HepG2 (cell line): ENCODE measurements at regions not wholly inside any gene's neighbourhood (a gene's known extent, or its start where the extent isn't known, plus 50 kb on each side); places are given as distances from the start of the nearest gene placed in this dataset.

Experiments
- ARNT ChIP-seq: fragments of 450-650 bp; IDR thresholded peaks from 2 replicates; pipeline ENCODE4 v1.6.1; 2017
- ASH2L ChIP-seq: fragments of 300-600, 200-600 bp; sonication (generic); IDR thresholded peaks from 2 replicates; pipeline ENCODE4 v1.7.0; 2017; ENCODE audit warnings: low read depth, mild to moderate bottlenecking, moderate library complexity, mixed read lengths, low read length; ENCODE audit not compliant: insufficient read length
- CTCF ChIP-seq: sonication (generic); formaldehyde crosslinking; IDR thresholded peaks from 2 replicates; pipeline ENCODE4 v1.5.0; 2020; ENCODE audit warnings: mild to moderate bottlenecking, missing genetic modification reagents, moderate library complexity
- FOXP1 ChIP-seq, 2 experiments: fragments of 450-650 bp in 1 of 2; IDR thresholded peaks; 2 replicates each; pipeline ENCODE4 v1.6.1; 2017 to 2018; ENCODE audit warnings: antibody characterized with exemption in 1 of 2
- JUN ChIP-seq: sonication (generic); formaldehyde crosslinking; IDR thresholded peaks from 2 replicates; pipeline ENCODE4 v1.4.0; 2020; ENCODE audit warnings: mild to moderate bottlenecking, missing genetic modification reagents
- NR2C2 ChIP-seq: sonication (generic); formaldehyde crosslinking; IDR thresholded peaks from 2 replicates; pipeline ENCODE4 v1.4.0; 2020; ENCODE audit warnings: missing genetic modification reagents, mild to moderate bottlenecking, moderate library complexity, borderline replicate concordance
- POLR2A ChIP-seq, 2 experiments: IDR thresholded peaks; 2 replicates each; pipeline ENCODE4 v1.6.1; 2011; ENCODE audit warnings: low read depth in 2 of 2, low read length in 2 of 2, mild to moderate bottlenecking in 1 of 2, moderate library complexity in 1 of 2; ENCODE audit not compliant: insufficient read depth in 1 of 2
- PRDM15 ChIP-seq: sonication (generic); formaldehyde crosslinking; IDR thresholded peaks from 2 replicates; pipeline ENCODE4 v1.4.0; 2020; ENCODE audit warnings: missing genetic modification reagents
- TCF12 ChIP-seq, 2 experiments: fragments of 450-650 bp in 1 of 2; sonication (generic) in 1 of 2; formaldehyde crosslinking in 1 of 2; IDR thresholded peaks; 2 replicates each; pipeline versions ENCODE4 v1.6.1 to v1.8.0; 2017 to 2022; ENCODE audit warnings: antibody characterized with exemption in 1 of 2, mild to moderate bottlenecking in 1 of 2, missing genetic modification reagents in 1 of 2, moderate library complexity in 1 of 2
- ZBTB33 ChIP-seq: sonication (generic); formaldehyde crosslinking; IDR thresholded peaks from 2 replicates; pipeline ENCODE4 v1.4.0; 2020; ENCODE audit warnings: missing genetic modification reagents

- TF ChIP-seq ZBTB33 (CRISPR knock-in tag) (no peak), CTCF (CRISPR knock-in tag) (no peak), ASH2L (no peak), ARNT (no peak), FOXP1 (IDR thresholded peaks at IDR 0.05) (no peak), FOXP1 (CRISPR knock-in tag; IDR thresholded peaks at IDR 0.05) (no peak), TCF12 (IDR thresholded peaks at IDR 0.05) (no peak), TCF12 (CRISPR knock-in tag; IDR thresholded peaks at IDR 0.05) (no peak), POLR2A (IDR thresholded peaks at IDR 0.05; ENCODE audit: insufficient read depth in 1 of 2, low read depth in 2 of 2, low read length in 2 of 2) (no peak), PRDM15 (CRISPR knock-in tag) (no peak), JUN (CRISPR knock-in tag) (no peak), NR2C2 (CRISPR knock-in tag) (no peak)
Observed at GRCh38 chr20:56778765-56779195, 149.7 kb downstream of the TFAP2C start.
